ENCODE measurements at regions not wholly inside any gene's neighbourhood (a gene's known extent, or its start where the extent isn't known, plus 50 kb on each side); places are given as distances from the start of the nearest gene placed in this dataset.

- ChIA-PET CTCF (no interaction called here), POLR2A (no interaction called here)
- no peaks in the 10 kb centered on the region for H3K36me3 Mint-ChIP-seq (ENCODE audit: low read depth)
- H3K9me3 Mint-ChIP-seq, result no peaks in the 10 kb centered on the region
- ATAC-seq (ENCODE audit: low read depth), result no peak
- H3K4me1 Mint-ChIP-seq, result no peaks in the 10 kb centered on the region
- H3K27ac Mint-ChIP-seq, result no peak overlapping the region
- intact Hi-C loops (cut with micrococcal nuclease), result no loop called here
- no peak overlapping the region for H3K4me3 Mint-ChIP-seq
- H3K27me3 Mint-ChIP-seq, result no peaks in the 10 kb centered on the region
- no peak for DNase-seq
- TF ChIP-seq, protein P1, sequence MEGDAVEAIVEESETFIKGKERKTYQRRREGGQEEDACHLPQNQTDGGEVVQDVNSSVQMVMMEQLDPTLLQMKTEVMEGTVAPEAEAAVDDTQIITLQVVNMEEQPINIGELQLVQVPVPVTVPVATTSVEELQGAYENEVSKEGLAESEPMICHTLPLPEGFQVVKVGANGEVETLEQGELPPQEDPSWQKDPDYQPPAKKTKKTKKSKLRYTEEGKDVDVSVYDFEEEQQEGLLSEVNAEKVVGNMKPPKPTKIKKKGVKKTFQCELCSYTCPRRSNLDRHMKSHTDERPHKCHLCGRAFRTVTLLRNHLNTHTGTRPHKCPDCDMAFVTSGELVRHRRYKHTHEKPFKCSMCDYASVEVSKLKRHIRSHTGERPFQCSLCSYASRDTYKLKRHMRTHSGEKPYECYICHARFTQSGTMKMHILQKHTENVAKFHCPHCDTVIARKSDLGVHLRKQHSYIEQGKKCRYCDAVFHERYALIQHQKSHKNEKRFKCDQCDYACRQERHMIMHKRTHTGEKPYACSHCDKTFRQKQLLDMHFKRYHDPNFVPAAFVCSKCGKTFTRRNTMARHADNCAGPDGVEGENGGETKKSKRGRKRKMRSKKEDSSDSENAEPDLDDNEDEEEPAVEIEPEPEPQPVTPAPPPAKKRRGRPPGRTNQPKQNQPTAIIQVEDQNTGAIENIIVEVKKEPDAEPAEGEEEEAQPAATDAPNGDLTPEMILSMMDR (IDR thresholded peaks at IDR 0.05), result no peak
Measured at GRCh38 chr4:60078984-60079383, 1121.1 kb upstream of the ADGRL3 start.

GRCh38 chr4:60081839-60082238 is 1118.3 kb upstream of the ADGRL3 start:
- intact Hi-C loops (cut with micrococcal nuclease), result no loop called here
- Mint-ChIP-seq H3K36me3 (ENCODE audit: low read depth) (no peaks in the 10 kb centered on the region), H3K27me3 (no peaks in the 10 kb centered on the region), H3K9me3 (peaks cover 2% of the 10 kb centered on the region), H3K4me1 (no peaks in the 10 kb centered on the region), H3K27ac (no peak overlapping the region), H3K4me3 (no peak overlapping the region)
- CTCF ChIA-PET, result no interaction called here
- no peak for DNase-seq
- ATAC-seq (ENCODE audit: low read depth), result no peak
- TF ChIP-seq, protein P1 (IDR thresholded peaks at IDR 0.05), result no peak
- POLR2A ChIA-PET, result no interaction called here

DNA sequence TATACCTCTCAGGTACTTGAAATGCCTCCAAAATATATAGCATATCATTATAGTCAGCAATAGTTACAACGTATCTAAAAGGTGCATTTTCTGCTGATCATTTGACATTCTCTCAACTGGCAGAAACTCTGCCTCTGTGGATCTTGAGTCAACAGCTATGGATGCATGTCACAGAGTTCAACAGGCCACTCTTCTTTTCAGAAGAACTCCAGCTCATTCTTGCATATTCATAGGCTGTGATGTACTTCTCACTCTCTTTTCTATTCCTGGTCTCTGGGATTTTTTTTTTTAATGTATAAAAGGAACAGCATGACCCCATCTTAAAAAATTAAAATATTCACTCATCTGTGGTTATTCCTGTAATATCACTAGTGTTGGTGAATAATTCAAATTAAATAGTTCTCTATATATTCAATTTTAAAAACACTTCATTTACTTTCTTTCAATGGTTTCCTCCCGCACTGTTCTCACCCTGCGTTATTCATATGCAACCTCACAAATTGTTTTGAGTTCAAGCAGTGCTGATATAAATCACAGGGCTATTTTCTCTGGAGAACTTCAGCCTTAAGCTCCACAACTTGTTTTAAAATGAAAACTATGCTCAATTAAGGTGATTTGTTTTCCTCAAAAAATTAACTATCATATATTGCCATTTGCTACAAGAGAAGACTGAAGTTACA is 1111.2 kb upstream of the ADGRL3 start:
- peaks cover 4% of the 10 kb centered on the region for H3K9me3 Mint-ChIP-seq
- no peak for ATAC-seq (ENCODE audit: low read depth)
- no peak for DNase-seq
- ChIA-PET POLR2A (no interaction called here), CTCF (no interaction called here)
- no peaks in the 10 kb centered on the region for H3K4me1 Mint-ChIP-seq
- intact Hi-C loops (cut with micrococcal nuclease), result no loop called here
- no peaks in the 10 kb centered on the region for H3K36me3 Mint-ChIP-seq (ENCODE audit: low read depth)
- H3K27me3 Mint-ChIP-seq, result no peaks in the 10 kb centered on the region
- no peak overlapping the region for H3K4me3 Mint-ChIP-seq
- H3K27ac Mint-ChIP-seq, result no peak overlapping the region
- TF ChIP-seq, protein P1 (IDR thresholded peaks at IDR 0.05), result no peak

GRCh38 chr4:60089546-60090273 is 1110.4 kb upstream of the ADGRL3 start:
- Mint-ChIP-seq H3K27me3 (no peaks in the 10 kb centered on the region), H3K4me3 (no peak overlapping the region), H3K4me1 (no peaks in the 10 kb centered on the region), H3K27ac (no peak overlapping the region), H3K9me3 (peaks cover 4% of the 10 kb centered on the region), H3K36me3 (ENCODE audit: low read depth) (no peaks in the 10 kb centered on the region)
- POLR2A ChIA-PET, result no interaction called here
- CTCF ChIA-PET, result no interaction called here
- DNase-seq (no peak), ATAC-seq (ENCODE audit: low read depth) (no peak)
- intact Hi-C loops (cut with micrococcal nuclease), result no loop called here
- TF ChIP-seq, protein P1 (IDR thresholded peaks at IDR 0.05), result no peak

DNA sequence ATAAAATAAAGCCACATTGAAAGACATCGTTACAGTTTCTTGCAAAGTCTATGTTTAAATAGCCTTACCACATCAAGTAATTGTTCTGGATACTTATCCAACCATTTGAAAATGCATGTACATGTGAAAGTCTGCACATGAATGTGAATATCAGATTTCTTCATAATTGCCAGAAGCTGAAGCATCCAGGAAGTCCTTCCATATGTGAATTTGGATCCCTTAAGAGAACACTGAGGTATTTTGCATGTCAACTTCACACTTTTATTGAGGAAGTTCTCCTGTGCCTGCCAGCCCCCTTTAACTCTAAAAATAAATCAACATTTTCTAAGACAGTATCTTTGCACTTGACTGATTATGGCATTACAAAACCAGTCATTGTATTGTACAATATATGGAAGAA is 1103.5 kb upstream of the ADGRL3 start:
- CTCF ChIA-PET, result no interaction called here
- H3K4me3 Mint-ChIP-seq, result no peak overlapping the region
- H3K36me3 Mint-ChIP-seq (ENCODE audit: low read depth), result no peaks in the 10 kb centered on the region
- intact Hi-C loops (cut with micrococcal nuclease), result no loop called here
- DNase-seq (no peak), ATAC-seq (ENCODE audit: low read depth) (no peak)
- H3K4me1 Mint-ChIP-seq, result no peaks in the 10 kb centered on the region
- POLR2A ChIA-PET, result no interaction called here
- no peaks in the 10 kb centered on the region for H3K27me3 Mint-ChIP-seq
- H3K9me3 Mint-ChIP-seq, result peaks cover 5% of the 10 kb centered on the region
- H3K27ac Mint-ChIP-seq, result no peak overlapping the region
- TF ChIP-seq, protein P1 (IDR thresholded peaks at IDR 0.05), result no peak
